ENCODE measurements at regions not wholly inside any gene's neighbourhood (a gene's known extent, or its start where the extent isn't known, plus 50 kb on each side); places are given as distances from the start of the nearest gene placed in this dataset.

- Histone ChIP-seq H3K4me1 (ENCODE audit: insufficient read depth) (no peaks in the 10 kb centered on the region), H3K4me2 (ENCODE audit: unreplicated experiment) (no peak overlapping the region), H3K27me3 (replicated peaks; ENCODE audit: insufficient read depth) (no peaks in the 10 kb centered on the region), H4K20me1 (ENCODE audit: insufficient read depth) (no peaks in the 10 kb centered on the region), H3F3A (ENCODE audit: insufficient read depth) (no peaks in the 10 kb centered on the region), H3K79me2 (ENCODE audit: insufficient read depth) (no peaks in the 10 kb centered on the region), H3K9me3 (ENCODE audit: low read depth) (no peaks in the 10 kb centered on the region), H3K9ac (no peak overlapping the region), H3K9me2 (ENCODE audit: insufficient read depth) (no peaks in the 10 kb centered on the region), H3K27ac (no peak overlapping the region), H3K36me3 (ENCODE audit: low read depth) (no peaks in the 10 kb centered on the region), H3K4me3 (no peak overlapping the region), H2AFZ (no peak overlapping the region)
- TF ChIP-seq EZH2 (IDR thresholded peaks at IDR 0.05; ENCODE audit: insufficient read depth, poor library complexity, severe bottlenecking) (no peak), EZH2phosphoT487 (IDR thresholded peaks at IDR 0.05; ENCODE audit: insufficient read depth, low read depth) (no peak)
- in situ Hi-C loops (cut with MboI) = no loop called here
- 22 to 31% methylated on average over 9 of the region's 9 CpGs for WGBS, 2 experiments (ENCODE audit: low coverage in 1 of 2, low lambda C conversion rate in 2 of 2, missing lambda C conversion rate in 2 of 2)
- DNase-seq = no peak
These were observed 622.9 kb upstream of the RBFOX1 start for GRCh38 chr16:6709736-6710135.

- Histone ChIP-seq H3K79me2 (ENCODE audit: insufficient read depth) (no peaks in the 10 kb centered on the region), H3K9me3 (ENCODE audit: low read depth) (no peaks in the 10 kb centered on the region), H4K20me1 (ENCODE audit: insufficient read depth) (no peaks in the 10 kb centered on the region), H3K27ac (no peak overlapping the region), H3K9ac (no peak overlapping the region), H3K27me3 (replicated peaks; ENCODE audit: insufficient read depth) (no peaks in the 10 kb centered on the region), H3K9me2 (ENCODE audit: insufficient read depth) (no peaks in the 10 kb centered on the region), H3K4me1 (ENCODE audit: insufficient read depth) (no peaks in the 10 kb centered on the region), H3K4me2 (ENCODE audit: unreplicated experiment) (no peak overlapping the region), H3F3A (ENCODE audit: insufficient read depth) (no peaks in the 10 kb centered on the region), H3K4me3 (no peak overlapping the region), H2AFZ (no peak overlapping the region), H3K36me3 (ENCODE audit: low read depth) (no peaks in the 10 kb centered on the region)
- WGBS, 2 experiments (ENCODE audit: low coverage in 1 of 2, low lambda C conversion rate in 2 of 2, missing lambda C conversion rate in 2 of 2) = 14 to 22% methylated on average over 5 of the region's 5 CpGs
- DNase-seq = no peak
- TF ChIP-seq EZH2 (IDR thresholded peaks at IDR 0.05; ENCODE audit: insufficient read depth, poor library complexity, severe bottlenecking) (no peak), EZH2phosphoT487 (IDR thresholded peaks at IDR 0.05; ENCODE audit: insufficient read depth, low read depth) (no peak)
- in situ Hi-C loops (cut with MboI) = no loop called here
These were observed 623.9 kb upstream of the RBFOX1 start for GRCh38 chr16:6708576-6709215.

GRCh38 chr16:6704306-6704930 is 628.2 kb upstream of the RBFOX1 start:
- no peak overlapping the region for H3K4me2 ChIP-seq (ENCODE audit: unreplicated experiment)
- no peak overlapping the region for H3K4me3 ChIP-seq
- no peak overlapping the region for H3K9ac ChIP-seq
- in situ Hi-C loops (cut with MboI) = no loop called here
- H3K9me2 ChIP-seq (ENCODE audit: insufficient read depth) = no peaks in the 10 kb centered on the region
- TF ChIP-seq EZH2 (IDR thresholded peaks at IDR 0.05; ENCODE audit: insufficient read depth, poor library complexity, severe bottlenecking) = no peak
- H3K27ac ChIP-seq = no peak overlapping the region
- H3K79me2 ChIP-seq (ENCODE audit: insufficient read depth) = no peaks in the 10 kb centered on the region
- WGBS, 2 experiments (ENCODE audit: low coverage in 1 of 2, low lambda C conversion rate in 2 of 2, missing lambda C conversion rate in 2 of 2) = 14 to 17% methylated on average over 7 of the region's 7 CpGs
- no peaks in the 10 kb centered on the region for H3K27me3 ChIP-seq (replicated peaks; ENCODE audit: insufficient read depth)
- H3K4me1 ChIP-seq (ENCODE audit: insufficient read depth) = no peaks in the 10 kb centered on the region
- DNase-seq = no peak
- no peak overlapping the region for H2AFZ ChIP-seq
- no peaks in the 10 kb centered on the region for H4K20me1 ChIP-seq (ENCODE audit: insufficient read depth)
- no peaks in the 10 kb centered on the region for H3K9me3 ChIP-seq (ENCODE audit: low read depth)
- H3K36me3 ChIP-seq (ENCODE audit: low read depth) = no peaks in the 10 kb centered on the region
- H3F3A ChIP-seq (ENCODE audit: insufficient read depth) = no peaks in the 10 kb centered on the region

GRCh38 chr16:6701096-6701495 is 631.5 kb upstream of the RBFOX1 start:
- Histone ChIP-seq H3K79me2 (ENCODE audit: insufficient read depth) (no peaks in the 10 kb centered on the region), H3K4me3 (no peak overlapping the region), H2AFZ (no peak overlapping the region), H3K27me3 (replicated peaks; ENCODE audit: insufficient read depth) (no peaks in the 10 kb centered on the region), H3K27ac (no peak overlapping the region), H4K20me1 (ENCODE audit: insufficient read depth) (no peaks in the 10 kb centered on the region), H3K4me2 (ENCODE audit: unreplicated experiment) (no peak overlapping the region), H3K9me2 (ENCODE audit: insufficient read depth) (no peaks in the 10 kb centered on the region), H3K9ac (no peak overlapping the region), H3F3A (ENCODE audit: insufficient read depth) (no peaks in the 10 kb centered on the region), H3K9me3 (ENCODE audit: low read depth) (no peaks in the 10 kb centered on the region), H3K4me1 (ENCODE audit: insufficient read depth) (no peaks in the 10 kb centered on the region), H3K36me3 (ENCODE audit: low read depth) (no peaks in the 10 kb centered on the region)
- TF ChIP-seq EZH2 (IDR thresholded peaks at IDR 0.05; ENCODE audit: insufficient read depth, poor library complexity, severe bottlenecking) = no peak
- TF ChIP-seq EZH2phosphoT487 (IDR thresholded peaks at IDR 0.05; ENCODE audit: insufficient read depth, low read depth) = no peak
- in situ Hi-C loops (cut with MboI) = no loop called here
- no peak for DNase-seq
- WGBS, 2 experiments (ENCODE audit: low coverage in 1 of 2, low lambda C conversion rate in 2 of 2, missing lambda C conversion rate in 2 of 2) = 19 to 21% methylated on average over 3 of the region's 3 CpGs

All from GM23248 (cell line).